ENCODE measurements at regions not wholly inside any gene's neighbourhood (a gene's known extent, or its start where the extent isn't known, plus 50 kb on each side); places are given as distances from the start of the nearest gene placed in this dataset.

DNA sequence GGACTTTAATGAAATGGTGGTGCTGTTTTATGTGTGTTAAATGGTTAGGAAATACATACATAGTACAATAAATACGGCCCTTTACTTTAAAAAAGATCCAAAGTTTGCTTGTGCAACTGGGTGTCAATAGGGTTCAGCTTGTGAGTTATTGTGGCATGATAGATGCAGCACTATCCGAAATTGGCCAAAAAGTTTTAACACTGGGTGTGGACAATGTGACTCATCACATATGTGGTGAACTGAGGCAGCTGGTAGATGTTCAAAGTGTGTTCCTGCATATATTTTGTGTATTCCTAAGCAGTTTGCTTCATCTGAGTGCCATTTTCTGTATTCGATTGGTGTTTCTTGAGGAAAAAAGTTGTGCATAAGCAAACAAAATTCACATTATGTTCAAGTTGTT lies 473.1 kb downstream of the KIF20B start:
- TF ChIP-seq CTCF (conservative IDR thresholded peaks at IDR 0.05; ENCODE audit: low read depth, low read length) (no peak), EZH2 (IDR thresholded peaks at IDR 0.05; ENCODE audit: low read length, unreplicated experiment) (no peak)
